ENCODE measurements at regions not wholly inside any gene's neighbourhood (a gene's known extent, or its start where the extent isn't known, plus 50 kb on each side); places are given as distances from the start of the nearest gene placed in this dataset.

DNA sequence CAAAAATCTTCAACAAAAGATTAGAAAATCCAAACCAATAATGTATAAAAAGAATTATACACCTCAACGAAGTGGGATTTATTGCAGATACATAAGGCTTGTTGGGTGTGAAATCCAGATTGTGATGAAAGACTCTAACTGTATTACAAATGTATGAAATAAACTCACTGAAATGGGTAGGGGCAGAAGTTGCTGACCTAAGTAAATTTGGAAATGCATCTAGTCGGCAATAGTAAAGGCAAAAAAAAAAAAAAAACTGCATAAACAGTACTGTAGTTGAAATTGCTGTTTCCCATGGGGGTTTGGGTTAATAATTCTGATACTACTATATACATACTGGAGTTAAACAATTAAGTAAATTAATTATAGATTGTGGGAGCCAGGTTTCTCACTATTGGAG, 130.7 kb upstream of the MAGEB18 start:
- TF ChIP-seq, protein P1, sequence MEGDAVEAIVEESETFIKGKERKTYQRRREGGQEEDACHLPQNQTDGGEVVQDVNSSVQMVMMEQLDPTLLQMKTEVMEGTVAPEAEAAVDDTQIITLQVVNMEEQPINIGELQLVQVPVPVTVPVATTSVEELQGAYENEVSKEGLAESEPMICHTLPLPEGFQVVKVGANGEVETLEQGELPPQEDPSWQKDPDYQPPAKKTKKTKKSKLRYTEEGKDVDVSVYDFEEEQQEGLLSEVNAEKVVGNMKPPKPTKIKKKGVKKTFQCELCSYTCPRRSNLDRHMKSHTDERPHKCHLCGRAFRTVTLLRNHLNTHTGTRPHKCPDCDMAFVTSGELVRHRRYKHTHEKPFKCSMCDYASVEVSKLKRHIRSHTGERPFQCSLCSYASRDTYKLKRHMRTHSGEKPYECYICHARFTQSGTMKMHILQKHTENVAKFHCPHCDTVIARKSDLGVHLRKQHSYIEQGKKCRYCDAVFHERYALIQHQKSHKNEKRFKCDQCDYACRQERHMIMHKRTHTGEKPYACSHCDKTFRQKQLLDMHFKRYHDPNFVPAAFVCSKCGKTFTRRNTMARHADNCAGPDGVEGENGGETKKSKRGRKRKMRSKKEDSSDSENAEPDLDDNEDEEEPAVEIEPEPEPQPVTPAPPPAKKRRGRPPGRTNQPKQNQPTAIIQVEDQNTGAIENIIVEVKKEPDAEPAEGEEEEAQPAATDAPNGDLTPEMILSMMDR (IDR thresholded peaks at IDR 0.05), result no peak
- no peak for TF ChIP-seq EZH2 (IDR thresholded peaks at IDR 0.05)
- no peak for TF ChIP-seq EZH2phosphoT487 (IDR thresholded peaks at IDR 0.05)
